ENCODE measurements at regions not wholly inside any gene's neighbourhood (a gene's known extent, or its start where the extent isn't known, plus 50 kb on each side); places are given as distances from the start of the nearest gene placed in this dataset.

DNA sequence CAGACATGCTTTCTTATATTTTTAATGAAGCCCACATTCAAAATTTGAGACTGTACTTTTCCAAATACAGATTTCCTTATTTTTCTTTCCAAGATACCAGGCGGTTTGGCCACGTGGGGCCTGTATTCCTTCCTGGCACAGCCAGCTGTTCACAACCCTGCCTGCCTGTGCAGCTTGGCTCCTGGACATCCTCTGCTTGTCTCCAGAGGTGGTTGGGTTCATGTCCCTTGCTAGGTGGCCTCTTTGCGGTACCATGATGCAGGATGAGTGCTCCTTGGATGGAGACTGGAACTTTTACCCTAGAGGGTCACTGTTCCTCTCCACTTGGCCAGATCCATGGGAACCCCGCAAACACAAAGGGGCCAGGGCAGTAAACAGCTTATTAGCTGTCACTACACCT, 297.5 kb upstream of the MSX2 start:
- Histone ChIP-seq H3K56ac (replicated peaks; ENCODE audit: insufficient read length, low read depth, low read length) (no peak overlapping the region), H3K4me1 (replicated peaks in 1 of 4; ENCODE audit: control insufficient read depth in 3 of 4, insufficient read depth in 4 of 4, low read length in 3 of 4) (no peaks in the 10 kb centered on the region), H3K79me2 (ENCODE audit: control insufficient read depth in 1 of 2, insufficient read depth in 2 of 2, low read length in 2 of 2) (no peaks in the 10 kb centered on the region), H4K8ac (ENCODE audit: extremely low read depth, insufficient read depth, low read length) (no peak overlapping the region), H2BK15ac (ENCODE audit: low read length) (no peak overlapping the region), H3K27ac (ENCODE audit: low read depth, low read length) (no peak overlapping the region), H3K36me3 (ENCODE audit: control insufficient read depth in 2 of 4, insufficient read depth in 4 of 4, low read length in 3 of 4) (no peaks in the 10 kb centered on the region), H3K4ac (replicated peaks; ENCODE audit: insufficient read length, low read depth, low read length) (no peak overlapping the region), H4K91ac (replicated peaks; ENCODE audit: insufficient read length, low read length) (no peak overlapping the region), H4K20me1 (replicated peaks in 1 of 2; ENCODE audit: control insufficient read depth in 1 of 2, insufficient read depth in 2 of 2, low read length in 2 of 2) (no peaks in the 10 kb centered on the region), H3K14ac (ENCODE audit: insufficient read length) (no peak overlapping the region), H2BK12ac (ENCODE audit: low read depth, low read length) (no peak overlapping the region), H3K4me2 (ENCODE audit: insufficient read depth in 1 of 2, low read depth in 2 of 2, low read length in 2 of 2) (no peak overlapping the region), H3K27me3 (replicated peaks in 1 of 4; ENCODE audit: control insufficient read depth in 3 of 4, extremely low read depth in 1 of 4, insufficient read depth in 3 of 4, low read length in 3 of 4) (no peaks in the 10 kb centered on the region), H2BK5ac (ENCODE audit: low read depth, low read length) (no peak overlapping the region), H4K5ac (ENCODE audit: insufficient read length, low read depth, low read length) (no peak overlapping the region), H3K9me3 (ENCODE audit: insufficient read depth in 2 of 2, low read depth in 1 of 2, low read length in 1 of 2) (no peaks in the 10 kb centered on the region), H3K4me3 (ENCODE audit: extremely low read depth in 1 of 4, insufficient read depth in 2 of 4, low read depth in 3 of 4, low read length in 4 of 4) (no peak overlapping the region), H3K9ac (replicated peaks in 1 of 4; ENCODE audit: extremely low read depth in 1 of 4, low read depth in 3 of 4, low read length in 3 of 4) (no peak overlapping the region), H2BK120ac (replicated peaks; ENCODE audit: low read depth, low read length) (no peak overlapping the region), H2BK20ac (ENCODE audit: low read length) (no peak overlapping the region), H3K23ac (ENCODE audit: insufficient read length) (no peak overlapping the region), H3K79me1 (ENCODE audit: low read depth, low read length) (no peaks in the 10 kb centered on the region), H2AFZ (ENCODE audit: low read length) (no peak overlapping the region), H3K23me2 (ENCODE audit: low read depth, low read length) (no peaks in the 10 kb centered on the region), H2AK5ac (ENCODE audit: low read depth, low read length) (no peak overlapping the region), H3K18ac (ENCODE audit: extremely low read depth, low read length) (no peak overlapping the region)
- DNase-seq (ENCODE audit: low read depth in 1 of 2, low spot score in 2 of 2) = no peak
- ChIA-PET CTCF (ENCODE audit: partially characterized antibody) (interaction anchor here (0.8 to 4.3 kb wide), 4 partner anchors 13 to 309 kb away, joined by 3 to 12 read pairs (median 5); no protein-coding TSS in a partner anchor), POLR2A (ENCODE audit: partially characterized antibody) (interaction anchor here (0.8 kb wide), 1 partner anchor 8 kb away, joined by 3 read pairs; no protein-coding TSS in a partner anchor)
- WGBS, 2 experiments (ENCODE audit: extremely low coverage in 1 of 2, insufficient coverage in 1 of 2, insufficient read length in 1 of 2, insufficient replicate concordance in 2 of 2, low coverage in 1 of 2, low lambda C conversion rate in 2 of 2, missing lambda C conversion rate in 1 of 2) = 94% methylated on average over 4 of the region's 4 CpGs; no CpG with 5 or more reads in 1 of the 2 experiments
- no peak for FAIRE-seq
- no peak for TF ChIP-seq GABPA (IDR thresholded peaks at IDR 0.05; ENCODE audit: borderline replicate concordance, insufficient read depth, low read length)
- TF ChIP-seq RNF2 (IDR thresholded peaks at IDR 0.05; ENCODE audit: borderline replicate concordance, low read depth, low read length, missing control alignments, poor library complexity, severe bottlenecking) = no peak
- TF ChIP-seq SP2 (IDR thresholded peaks at IDR 0.05; ENCODE audit: low read length) = no peak
- TF ChIP-seq SP4 (IDR thresholded peaks at IDR 0.05; ENCODE audit: low read length) = no peak
- TF ChIP-seq CTBP2 (IDR thresholded peaks at IDR 0.05; ENCODE audit: borderline replicate concordance, insufficient read depth, insufficient read length, low read length) = no peak
- no peak for TF ChIP-seq SIX5 (IDR thresholded peaks at IDR 0.05; ENCODE audit: low read depth, low read length)
- TF ChIP-seq EP300 (IDR thresholded peaks at IDR 0.05; ENCODE audit: borderline replicate concordance in 1 of 2, low read depth in 2 of 2, low read length in 2 of 2) = no peak
- no peak for TF ChIP-seq SP1 (IDR thresholded peaks at IDR 0.05; ENCODE audit: low read depth, low read length)
- TF ChIP-seq SIRT6 (IDR thresholded peaks at IDR 0.05; ENCODE audit: low read length) = no peak
- TF ChIP-seq POLR2A (IDR thresholded peaks at IDR 0.05; ENCODE audit: control extremely low read depth in 1 of 2, low read depth in 2 of 2, low read length in 2 of 2) = no peak
- TF ChIP-seq TAF1 (IDR thresholded peaks at IDR 0.05; ENCODE audit: low read depth, low read length) = no peak
- no peak for TF ChIP-seq SAP30 (IDR thresholded peaks at IDR 0.05; ENCODE audit: insufficient read depth, insufficient replicate concordance, low read length)
- TF ChIP-seq NANOG (IDR thresholded peaks at IDR 0.05; ENCODE audit: insufficient read depth, low read depth, low read length, poor library complexity, severe bottlenecking) = no peak
- no peak for TF ChIP-seq TAF7 (optimal IDR thresholded peaks at IDR 0.05; ENCODE audit: borderline replicate concordance, low read depth, low read length)
- TF ChIP-seq HDAC6 (IDR thresholded peaks at IDR 0.05; ENCODE audit: low read depth, low read length) = no peak
